Brain microvascular endothelial cell (primary cell): ENCODE measurements at regions not wholly inside any gene's neighbourhood (a gene's known extent, or its start where the extent isn't known, plus 50 kb on each side); places are given as distances from the start of the nearest gene placed in this dataset.

Experiments
- DNase-seq: peaks from one replicate; pipeline ENCODE4 v3.0.0-alpha.2; 2020
- H3K27ac ChIP-seq: fragments of 250-450 bp; sonication (Bioruptor Pico); 2 replicates; pipeline ENCODE4 v1.5.1; 2020; ENCODE audit warnings: mild to moderate bottlenecking, moderate library complexity
- H3K27me3 ChIP-seq: fragments of 250-450 bp; sonication (Bioruptor Pico); replicated peaks from 2 replicates; pipeline ENCODE4 v1.5.1; 2020; ENCODE audit warnings: mild to moderate bottlenecking
- H3K36me3 ChIP-seq: fragments of 250-450 bp; sonication (Bioruptor Pico); replicated peaks from 2 replicates; pipeline ENCODE4 v1.5.1; 2020; ENCODE audit warnings: mild to moderate bottlenecking
- H3K4me3 ChIP-seq: 2 replicates; pipeline ENCODE4 v1.5.1; 2011; ENCODE audit warnings: low read depth, mild to moderate bottlenecking, control low read depth, low read length, moderate library complexity
- in situ Hi-C: cut with HindIII; loops from 2 replicates; pipeline ENCODE4 v1.10.0; 2017; ENCODE audit warnings: low sequenced_read_pairs, low pct_ligation_motif_present
- TF ChIP-seq, protein P1 (sequence below): IDR thresholded peaks from 2 replicates; pipeline ENCODE4 v1.5.1; 2011; ENCODE audit warnings: low read depth, mild to moderate bottlenecking, moderate library complexity, low read length, control low read depth, inconsistent platforms; ENCODE audit errors: missing control alignments

DNA sequence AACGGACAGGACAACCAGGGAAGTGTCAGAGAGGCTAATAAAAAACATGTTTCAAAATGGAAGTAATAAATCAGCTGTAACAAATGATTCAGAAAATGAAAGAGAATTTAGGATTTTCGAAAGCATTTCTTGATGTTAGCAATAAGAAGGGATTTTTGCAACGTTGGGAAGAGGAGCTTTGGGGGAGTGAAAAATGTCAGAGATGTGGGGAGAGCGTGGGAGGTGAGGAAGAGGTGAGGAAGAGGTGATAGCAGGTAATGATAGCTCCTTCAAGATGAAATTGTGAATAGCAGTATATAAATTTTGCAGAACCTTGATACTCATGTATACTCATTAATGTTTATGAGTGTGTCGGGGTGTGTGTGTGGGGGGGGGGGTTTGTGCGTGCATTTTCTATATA lies 76.2 kb upstream of the COX10 start:
- H3K27ac ChIP-seq, result no peak overlapping the region
- H3K4me3 ChIP-seq, result no peak overlapping the region
- no peak for DNase-seq
- in situ Hi-C loops, result no loop called here
- H3K36me3 ChIP-seq, result no peaks in the 10 kb centered on the region
- TF ChIP-seq, protein P1, sequence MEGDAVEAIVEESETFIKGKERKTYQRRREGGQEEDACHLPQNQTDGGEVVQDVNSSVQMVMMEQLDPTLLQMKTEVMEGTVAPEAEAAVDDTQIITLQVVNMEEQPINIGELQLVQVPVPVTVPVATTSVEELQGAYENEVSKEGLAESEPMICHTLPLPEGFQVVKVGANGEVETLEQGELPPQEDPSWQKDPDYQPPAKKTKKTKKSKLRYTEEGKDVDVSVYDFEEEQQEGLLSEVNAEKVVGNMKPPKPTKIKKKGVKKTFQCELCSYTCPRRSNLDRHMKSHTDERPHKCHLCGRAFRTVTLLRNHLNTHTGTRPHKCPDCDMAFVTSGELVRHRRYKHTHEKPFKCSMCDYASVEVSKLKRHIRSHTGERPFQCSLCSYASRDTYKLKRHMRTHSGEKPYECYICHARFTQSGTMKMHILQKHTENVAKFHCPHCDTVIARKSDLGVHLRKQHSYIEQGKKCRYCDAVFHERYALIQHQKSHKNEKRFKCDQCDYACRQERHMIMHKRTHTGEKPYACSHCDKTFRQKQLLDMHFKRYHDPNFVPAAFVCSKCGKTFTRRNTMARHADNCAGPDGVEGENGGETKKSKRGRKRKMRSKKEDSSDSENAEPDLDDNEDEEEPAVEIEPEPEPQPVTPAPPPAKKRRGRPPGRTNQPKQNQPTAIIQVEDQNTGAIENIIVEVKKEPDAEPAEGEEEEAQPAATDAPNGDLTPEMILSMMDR, result no peak
- no peaks in the 10 kb centered on the region for H3K27me3 ChIP-seq

DNA sequence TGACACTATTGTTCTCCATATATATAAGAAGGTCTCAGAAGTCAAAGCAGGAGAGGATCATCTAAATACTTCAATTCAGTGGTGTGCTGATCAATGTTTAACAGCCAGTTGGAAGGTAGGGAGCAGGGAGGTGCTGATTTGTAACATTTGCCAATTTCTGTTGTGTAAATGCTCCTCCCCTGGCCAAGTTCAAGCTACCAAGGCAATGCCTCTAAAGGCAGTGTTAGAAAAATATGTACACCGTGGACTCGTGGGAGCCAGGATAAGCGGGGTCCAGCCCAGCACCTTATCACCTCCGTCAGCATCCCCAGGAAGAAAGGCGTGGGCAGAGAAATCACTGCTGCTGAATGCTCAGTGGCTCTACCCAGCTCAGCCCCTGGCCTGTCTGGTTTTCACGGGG lies 75.3 kb upstream of the COX10 start:
- Histone ChIP-seq H3K4me3 (no peak overlapping the region), H3K36me3 (no peaks in the 10 kb centered on the region), H3K27ac (no peak overlapping the region), H3K27me3 (no peaks in the 10 kb centered on the region)
- TF ChIP-seq, protein P1, result no peak
- DNase-seq, result no peak
- in situ Hi-C loops, result no loop called here

DNA sequence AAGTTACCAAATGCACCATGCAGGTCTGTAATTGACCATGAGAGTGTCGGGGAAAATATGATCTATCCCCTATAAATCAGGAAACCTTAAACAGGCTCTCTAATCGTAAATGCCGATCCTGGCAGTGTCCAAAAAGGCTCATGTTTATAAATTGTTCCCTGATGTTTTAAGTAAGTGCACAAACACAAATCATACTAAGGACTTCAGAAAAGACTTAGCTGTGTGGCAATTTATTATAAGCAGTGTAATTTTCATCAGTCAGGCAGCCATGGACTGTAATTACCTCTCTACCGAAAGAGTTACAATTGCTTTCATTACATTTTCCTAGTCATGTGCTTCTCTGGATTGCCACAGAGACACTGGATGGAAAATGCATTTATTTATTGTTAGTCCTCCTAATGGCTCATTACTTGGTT lies 73.4 kb upstream of the COX10 start:
- TF ChIP-seq, protein P1, result no peak
- in situ Hi-C loops, result no loop called here
- Histone ChIP-seq H3K36me3 (no peaks in the 10 kb centered on the region), H3K4me3 (no peak overlapping the region), H3K27me3 (no peaks in the 10 kb centered on the region), H3K27ac (no peak overlapping the region)
- DNase-seq, result no peak

DNA sequence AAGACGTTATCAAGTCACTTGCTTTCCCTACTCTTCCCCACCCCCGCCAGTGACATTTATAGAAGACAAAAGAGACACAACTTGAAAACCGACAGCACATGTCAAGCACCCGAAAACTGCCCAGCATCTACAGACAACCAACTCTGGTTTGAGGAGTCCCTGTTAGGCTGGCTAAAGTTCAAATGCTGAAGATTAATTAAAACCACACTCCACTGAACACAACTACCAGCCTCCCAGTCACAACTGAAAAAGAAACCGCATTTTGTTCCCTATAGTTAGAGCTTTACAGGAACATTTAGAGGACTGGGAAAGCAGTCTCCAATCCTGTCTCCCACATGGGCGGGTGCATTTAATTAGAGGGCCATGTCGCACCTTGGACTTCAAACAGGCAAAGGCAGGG lies 73.0 kb upstream of the COX10 start:
- no peak for DNase-seq
- TF ChIP-seq, protein P1, result no peak
- no peak overlapping the region for H3K27ac ChIP-seq
- in situ Hi-C loops, result no loop called here
- H3K36me3 ChIP-seq, result no peaks in the 10 kb centered on the region
- H3K4me3 ChIP-seq, result no peak overlapping the region
- H3K27me3 ChIP-seq, result no peaks in the 10 kb centered on the region

DNA sequence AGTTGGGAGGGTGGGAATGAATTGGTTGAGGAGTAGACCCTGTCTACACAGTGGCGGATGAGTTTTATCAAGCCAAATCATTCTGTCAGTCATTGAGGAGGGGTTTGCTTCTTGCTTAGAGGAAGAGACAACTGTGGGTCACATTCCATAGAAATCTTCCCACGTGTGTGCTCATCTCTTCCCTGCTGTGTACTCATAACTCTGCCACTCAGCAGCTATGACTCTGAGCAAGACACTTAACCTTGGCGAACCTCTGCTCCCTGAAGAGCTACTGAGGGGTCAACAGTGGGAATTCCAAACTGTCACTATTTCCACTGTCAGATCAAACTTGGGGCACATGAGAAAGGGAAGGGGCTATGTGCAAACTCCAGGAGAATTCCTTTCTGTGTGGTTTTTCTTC lies 72.6 kb upstream of the COX10 start:
- in situ Hi-C loops, result no loop called here

More for the DNA sequence above, 72.6 kb upstream of the COX10 start:
- H3K27me3 ChIP-seq, result no peaks in the 10 kb centered on the region
- TF ChIP-seq, protein P1, result no peak
- no peaks in the 10 kb centered on the region for H3K36me3 ChIP-seq
- H3K4me3 ChIP-seq, result no peak overlapping the region
- no peak for DNase-seq
- H3K27ac ChIP-seq, result no peak overlapping the region
